K562 (cell line): ENCODE measurements at regions not wholly inside any gene's neighbourhood (a gene's known extent, or its start where the extent isn't known, plus 50 kb on each side); places are given as distances from the start of the nearest gene placed in this dataset.

Source experiments
- ATAC-seq: fragments of 200-7000 bp; cut with Tn5 transposase; 3 replicates; pipeline ENCODE4 v1.9.1; 2020; ENCODE audit warnings: moderate library complexity
- BruUV-seq: library from RNA; stranded (reverse); fragments of 400-500 nt; replicated peaks from 2 replicates; lab custom pipeline; 2021; lab: Mats Ljungman, UMichigan
- CTCF ChIA-PET: fragments of 300-600 bp; formaldehyde crosslinking; extraction: SDS; loops from one replicate; lab custom pipeline; 2021; ENCODE audit warnings: low intra/inter-chr PET ratio; lab: Yijun Ruan, JAX
- POLR2A ChIA-PET: fragments of 300-600, 350-650 bp; sonication (Branson Sonifier 250); formaldehyde crosslinking; extraction: SDS; loops from one replicate; lab custom pipeline; 2021; ENCODE audit warnings: antibody characterized with exemption, inconsistent platforms; lab: Yijun Ruan, JAX
- DNase-seq, 4 experiments: peaks; one replicate each; pipeline versions ENCODE4 v3.0.0 to v3.0.0-alpha.2; 2011 to 2018; ENCODE audit warnings: low spot score in 3 of 4, mixed read lengths in 3 of 4; ENCODE audit errors: extremely low read depth in 1 of 4
- FAIRE-seq: peaks from 2 replicates; lab custom pipeline; 2011; peaks lifted over from hg19 to GRCh38; lab: Jason Lieb, UNC
- H2AFZ ChIP-seq: 2 replicates; pipeline ENCODE4 v1.6.0; 2011; ENCODE audit warnings: low read depth, low read length, control low read depth, inconsistent platforms
- H3K27ac ChIP-seq: fragments of 200-600 bp; 3 replicates; pipeline ENCODE4 v1.8.0; 2011; ENCODE audit warnings: low read depth, mild to moderate bottlenecking, control low read depth, inconsistent platforms, low read length, moderate library complexity, mixed read lengths; ENCODE audit errors: extremely low read depth
- H3K27me3 ChIP-seq, 2 experiments: fragments of 300-600 bp in 1 of 2; 2 replicates in 1 of 2; 3 replicates in 1 of 2; pipeline versions ENCODE4 v1.6.0 to v1.8.0; 2011; ENCODE audit warnings: inconsistent platforms in 2 of 2, low read length in 2 of 2, mild to moderate bottlenecking in 1 of 2, mixed read lengths in 1 of 2, moderate library complexity in 1 of 2; ENCODE audit not compliant: control insufficient read depth in 2 of 2, insufficient read depth in 2 of 2
- H3K36me3 ChIP-seq: fragments of 300-600 bp; 3 replicates; pipeline ENCODE4 v1.8.0; 2011; ENCODE audit warnings: mild to moderate bottlenecking, low read length, inconsistent platforms; ENCODE audit not compliant: control insufficient read depth, insufficient read depth
- H3K4me1 ChIP-seq, 2 experiments: fragments of 200-600 bp in 1 of 2; replicated peaks in 1 of 2; 2 replicates in 1 of 2; 3 replicates in 1 of 2; pipeline versions ENCODE4 v1.5.1 to v1.8.0; 2011; ENCODE audit warnings: inconsistent platforms in 2 of 2, low read length in 2 of 2, mild to moderate bottlenecking in 1 of 2, mixed read lengths in 1 of 2, moderate library complexity in 1 of 2; ENCODE audit not compliant: control insufficient read depth in 2 of 2, insufficient read depth in 2 of 2
- H3K4me2 ChIP-seq: 2 replicates; pipeline ENCODE4 v1.6.1; 2011; ENCODE audit warnings: low read length, control low read depth, inconsistent platforms, mixed read lengths; ENCODE audit not compliant: insufficient read depth
- H3K4me3 ChIP-seq: fragments of 200-600 bp; sonication (generic), shearing (Covaris generic); 2 replicates; pipeline ENCODE4 v1.5.1; 2016; ENCODE audit warnings: control low read depth, inconsistent platforms
- H3K79me2 ChIP-seq: fragments of 200-600 bp; 3 replicates; pipeline ENCODE4 v1.8.0; 2011; ENCODE audit warnings: low read length, inconsistent platforms; ENCODE audit not compliant: control insufficient read depth, insufficient read depth
- H3K9ac ChIP-seq, 2 experiments: 2 replicates each; pipeline versions ENCODE4 v1.6.0 to v1.6.1; 2011; ENCODE audit warnings: low read depth in 2 of 2, low read length in 2 of 2, control low read depth in 1 of 2, inconsistent platforms in 1 of 2, mild to moderate bottlenecking in 1 of 2, mixed read lengths in 1 of 2; ENCODE audit not compliant: insufficient read depth in 1 of 2
- H3K9me1 ChIP-seq: one replicate; pipeline ENCODE4 v1.6.0; 2011; ENCODE audit warnings: inconsistent platforms, mild to moderate bottlenecking, low read length, moderate library complexity; ENCODE audit not compliant: control insufficient read depth, insufficient read depth
- H3K9me3 ChIP-seq: replicated peaks from 2 replicates; pipeline ENCODE4 v1.5.1; 2011; ENCODE audit warnings: low read depth, low read length, inconsistent platforms; ENCODE audit not compliant: control insufficient read depth, insufficient read depth
- H4K20me1 ChIP-seq: replicated peaks from 2 replicates; pipeline ENCODE4 v1.6.1; 2011; ENCODE audit warnings: low read length, inconsistent platforms, mixed read lengths; ENCODE audit not compliant: control insufficient read depth, insufficient read depth
- BDP1 ChIP-seq: IDR thresholded peaks from 3 replicates; pipeline ENCODE4 v1.6.1; 2011; ENCODE audit not compliant: insufficient read length, insufficient read depth
- ESRRB ChIP-seq: fragments of 250-450 bp; sonication (Bioruptor Pico); IDR thresholded peaks from 2 replicates; pipeline ENCODE4 v1.5.0; 2020; ENCODE audit warnings: mild to moderate bottlenecking, moderate library complexity, borderline replicate concordance
- FOXA1 ChIP-seq: fragments of 450-650 bp; IDR thresholded peaks from 2 replicates; pipeline ENCODE4 v1.6.1; 2016; ENCODE audit warnings: mild to moderate bottlenecking, borderline replicate concordance
- HMG20B ChIP-seq: fragments of 250-450 bp; sonication (Bioruptor Pico); IDR thresholded peaks from 2 replicates; pipeline ENCODE4 v1.5.0; 2021; ENCODE audit warnings: mild to moderate bottlenecking
- MCM7 ChIP-seq, 2 experiments: fragments of 450-650 bp; IDR thresholded peaks; 2 replicates each; pipeline ENCODE4 v1.6.1; 2016 to 2018
- NCOA1 ChIP-seq: fragments of 450-650 bp; IDR thresholded peaks from 2 replicates; pipeline ENCODE4 v1.6.1; 2016; ENCODE audit warnings: low read depth
- OTX1 ChIP-seq: fragments of 450-650 bp; formaldehyde crosslinking; IDR thresholded peaks from 2 replicates; pipeline ENCODE4 v1.4.0; 2022; ENCODE audit warnings: mild to moderate bottlenecking
- SMC3 ChIP-seq: conservative IDR thresholded peaks from 2 replicates; pipeline ENCODE4 v1.6.1; 2011; ENCODE audit warnings: low read depth, low read length, improper control_type of control experiment; ENCODE audit not compliant: insufficient read depth
- SRSF9 ChIP-seq: fragments of 200-400 bp; formaldehyde crosslinking; IDR thresholded peaks from 2 replicates; pipeline ENCODE4 v1.6.1; 2017; ENCODE audit warnings: low read depth, low read length, borderline replicate concordance
- U2AF1 ChIP-seq: fragments of 200-400 bp; formaldehyde crosslinking; optimal IDR thresholded peaks from 2 replicates; pipeline ENCODE3; 2017; ENCODE audit warnings: mild to moderate bottlenecking, low read depth, low read length, moderate library complexity
- ZNF124 ChIP-seq: sonication (generic); formaldehyde crosslinking; IDR thresholded peaks from 2 replicates; pipeline ENCODE4 v1.8.1; 2022; ENCODE audit warnings: missing genetic modification reagents
- ZNF57 ChIP-seq: fragments of 450-650 bp; formaldehyde crosslinking; IDR thresholded peaks from 2 replicates; pipeline ENCODE4 v1.4.0; 2020; ENCODE audit warnings: mild to moderate bottlenecking, moderate library complexity
- whole genome bisulfite sequencing: fragments of 100-300 bp; shearing (Covaris generic); methylation state at CpG from one replicate; pipeline ENCODE4 v1.1.6; 2016; ENCODE audit warnings: low coverage, mixed read lengths; ENCODE audit not compliant: insufficient coverage; ENCODE audit errors: missing lambda C conversion rate; 5-methylcytosine and 5-hydroxymethylcytosine counted together
- in situ Hi-C: fragments of 300-500 bp; cut with MboI; formaldehyde crosslinking; loops from 4 replicates; pipeline ENCODE4 v1.15.0; 2018; ENCODE audit warnings: inconsistent platforms, mixed read lengths
- intact Hi-C: fragments of 100-400 bp; cut with micrococcal nuclease; formaldehyde crosslinking; loops from 2 replicates; pipeline ENCODE4 v1.14.2; 2022
- TF ChIP-seq, protein P1 (sequence below): fragments of 450-650 bp; IDR thresholded peaks from 2 replicates; pipeline ENCODE4 v1.6.1; 2016; ENCODE audit warnings: borderline replicate concordance
- TF ChIP-seq, protein P2 (sequence below), 2 experiments: fragments of 450-650 bp in 1 of 2; sonication (generic) in 1 of 2; formaldehyde crosslinking; conservative IDR thresholded peaks; 2 replicates each; pipeline versions ENCODE4 v1.4.0 to v1.8.1; 2020 to 2022; ENCODE audit warnings: mild to moderate bottlenecking in 1 of 2, missing genetic modification reagents in 1 of 2
- TF ChIP-seq, protein P3 (sequence below): fragments of 450-650 bp; formaldehyde crosslinking; IDR thresholded peaks from 2 replicates; pipeline ENCODE4 v1.4.0; 2020; ENCODE audit warnings: mild to moderate bottlenecking

DNA sequence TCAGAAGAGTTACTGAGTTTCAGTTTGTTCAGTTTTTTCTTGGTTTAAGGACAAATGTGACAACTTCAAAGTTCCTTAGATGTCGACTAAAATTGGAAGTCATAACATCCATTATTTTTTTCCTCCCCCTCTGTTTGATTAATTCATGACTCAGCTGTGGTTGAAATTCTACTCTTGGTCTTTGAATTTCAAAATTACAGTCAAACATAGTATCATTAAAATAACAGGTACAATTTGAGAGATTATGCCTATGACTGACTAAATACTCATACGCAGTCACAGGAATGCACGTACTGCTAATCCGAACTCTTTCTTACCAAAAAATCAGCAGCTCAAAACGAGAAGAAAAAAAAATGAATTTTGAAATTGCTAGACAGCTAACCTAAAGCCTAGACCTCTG lies 1434.8 kb downstream of the RAPGEF2 start (continued):
- TF ChIP-seq, protein P1, sequence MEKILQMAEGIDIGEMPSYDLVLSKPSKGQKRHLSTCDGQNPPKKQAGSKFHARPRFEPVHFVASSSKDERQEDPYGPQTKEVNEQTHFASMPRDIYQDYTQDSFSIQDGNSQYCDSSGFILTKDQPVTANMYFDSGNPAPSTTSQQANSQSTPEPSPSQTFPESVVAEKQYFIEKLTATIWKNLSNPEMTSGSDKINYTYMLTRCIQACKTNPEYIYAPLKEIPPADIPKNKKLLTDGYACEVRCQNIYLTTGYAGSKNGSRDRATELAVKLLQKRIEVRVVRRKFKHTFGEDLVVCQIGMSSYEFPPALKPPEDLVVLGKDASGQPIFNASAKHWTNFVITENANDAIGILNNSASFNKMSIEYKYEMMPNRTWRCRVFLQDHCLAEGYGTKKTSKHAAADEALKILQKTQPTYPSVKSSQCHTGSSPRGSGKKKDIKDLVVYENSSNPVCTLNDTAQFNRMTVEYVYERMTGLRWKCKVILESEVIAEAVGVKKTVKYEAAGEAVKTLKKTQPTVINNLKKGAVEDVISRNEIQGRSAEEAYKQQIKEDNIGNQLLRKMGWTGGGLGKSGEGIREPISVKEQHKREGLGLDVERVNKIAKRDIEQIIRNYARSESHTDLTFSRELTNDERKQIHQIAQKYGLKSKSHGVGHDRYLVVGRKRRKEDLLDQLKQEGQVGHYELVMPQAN, result no peak
- TF ChIP-seq OTX1 (CRISPR knock-in tag) (no peak), FOXA1 (no peak), HMG20B (CRISPR knock-in tag) (no peak), BDP1 (no peak), ESRRB (CRISPR knock-in tag) (no peak), U2AF1 (no peak), NCOA1 (no peak)
- TF ChIP-seq, protein P2, sequence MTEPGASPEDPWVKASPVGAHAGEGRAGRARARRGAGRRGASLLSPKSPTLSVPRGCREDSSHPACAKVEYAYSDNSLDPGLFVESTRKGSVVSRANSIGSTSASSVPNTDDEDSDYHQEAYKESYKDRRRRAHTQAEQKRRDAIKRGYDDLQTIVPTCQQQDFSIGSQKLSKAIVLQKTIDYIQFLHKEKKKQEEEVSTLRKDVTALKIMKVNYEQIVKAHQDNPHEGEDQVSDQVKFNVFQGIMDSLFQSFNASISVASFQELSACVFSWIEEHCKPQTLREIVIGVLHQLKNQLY (CRISPR knock-in tag; conservative IDR thresholded peaks at IDR 0.05), result no peak

DNA sequence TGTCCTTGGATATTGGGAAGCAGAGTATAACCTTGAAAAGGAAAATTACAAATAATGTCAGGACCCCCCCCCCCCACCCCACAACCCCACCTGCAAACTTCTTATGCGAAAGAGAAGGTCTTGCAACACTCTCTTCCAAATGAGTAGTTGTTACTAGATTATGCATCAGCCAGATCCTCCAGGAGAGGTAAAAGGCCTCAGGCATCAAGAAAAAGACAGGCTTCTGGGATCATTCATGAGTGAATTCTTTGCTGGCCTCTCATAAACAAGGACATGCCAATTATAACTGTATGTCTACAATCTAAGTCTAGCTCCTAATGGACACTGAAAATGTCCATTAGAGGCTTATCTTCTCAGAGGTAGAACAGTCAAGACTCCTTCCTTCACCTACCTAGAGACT lies 1443.3 kb downstream of the RAPGEF2 start:
- DNase-seq (no peak), FAIRE-seq (no peak), ATAC-seq (no peak)
- Histone ChIP-seq H3K4me1 (no peaks in the 10 kb centered on the region), H3K79me2 (no peaks in the 10 kb centered on the region), H3K27me3 (no peaks in the 10 kb centered on the region), H3K36me3 (no peaks in the 10 kb centered on the region), H3K9me1 (no peaks in the 10 kb centered on the region), H3K4me2 (no peak overlapping the region), H4K20me1 (no peaks in the 10 kb centered on the region), H2AFZ (no peak overlapping the region), H3K9me3 (no peaks in the 10 kb centered on the region), H3K9ac (no peak overlapping the region), H3K4me3 (no peak overlapping the region), H3K27ac (no peak overlapping the region)
- WGBS, result no CpG with 5 or more reads among the region's 1 CpG
- in situ Hi-C loops (no loop called here), intact Hi-C loops (no loop called here)
- POLR2A ChIA-PET, result no interaction called here
- no TSS peak for BruUV-seq
- CTCF ChIA-PET, result no interaction called here
- TF ChIP-seq ZNF57 (CRISPR knock-in tag), result no peak
- TF ChIP-seq, protein P3, sequence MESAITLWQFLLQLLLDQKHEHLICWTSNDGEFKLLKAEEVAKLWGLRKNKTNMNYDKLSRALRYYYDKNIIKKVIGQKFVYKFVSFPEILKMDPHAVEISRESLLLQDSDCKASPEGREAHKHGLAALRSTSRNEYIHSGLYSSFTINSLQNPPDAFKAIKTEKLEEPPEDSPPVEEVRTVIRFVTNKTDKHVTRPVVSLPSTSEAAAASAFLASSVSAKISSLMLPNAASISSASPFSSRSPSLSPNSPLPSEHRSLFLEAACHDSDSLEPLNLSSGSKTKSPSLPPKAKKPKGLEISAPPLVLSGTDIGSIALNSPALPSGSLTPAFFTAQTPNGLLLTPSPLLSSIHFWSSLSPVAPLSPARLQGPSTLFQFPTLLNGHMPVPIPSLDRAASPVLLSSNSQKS (CRISPR knock-in tag), result no peak
- TF ChIP-seq SRSF9, result no peak
- no peak for TF ChIP-seq ZNF124 (CRISPR knock-in tag)
- no peak for TF ChIP-seq MCM7 (IDR thresholded peaks at IDR 0.05)
- TF ChIP-seq SMC3, result no peak
